ENCODE measurements at regions not wholly inside any gene's neighbourhood (a gene's known extent, or its start where the extent isn't known, plus 50 kb on each side); places are given as distances from the start of the nearest gene placed in this dataset.

GRCh38 chr7:46059308-46060020 is 138.4 kb upstream of the IGFBP3 start:
- TF ChIP-seq CTCF (IDR thresholded peaks at IDR 0.05; ENCODE audit: low read depth, low read length) (no peak), POLR2A (IDR thresholded peaks at IDR 0.05; ENCODE audit: extremely low read depth, insufficient read length) (no peak), MYC (IDR thresholded peaks at IDR 0.05; ENCODE audit: low read depth, low read length) (no peak), MAX (IDR thresholded peaks at IDR 0.05; ENCODE audit: low read depth, low read length) (no peak)
